CD4-positive, alpha-beta T cell (primary cell): ENCODE measurements at regions not wholly inside any gene's neighbourhood (a gene's known extent, or its start where the extent isn't known, plus 50 kb on each side); places are given as distances from the start of the nearest gene placed in this dataset.

Experiments
- ATAC-seq: fragments of 200-7000 bp; cut with Tn5 transposase; one replicate; pipeline ENCODE4 v1.10.0; 2022; ENCODE audit warnings: mild to moderate bottlenecking; ENCODE audit not compliant: poor library complexity
- CTCF ChIA-PET: fragments of 350-600 bp; sonication (Branson Sonifier 250); formaldehyde crosslinking; loops from one replicate; lab custom pipeline; 2021; ENCODE audit warnings: antibody characterized with exemption, inconsistent platforms; lab: Charles Lee
- POLR2A ChIA-PET: fragments of 350-600 bp; sonication (Branson Sonifier 250); formaldehyde crosslinking; loops from one replicate; lab custom pipeline; 2021; ENCODE audit warnings: antibody characterized with exemption, inconsistent platforms; lab: Charles Lee
- DNase-seq, 14 experiments: peaks; one replicate each; pipeline ENCODE4 v3.0.0-alpha.2; 2013 to 2020; ENCODE audit warnings: mixed read lengths in 2 of 14
- H3K27ac ChIP-seq, 2 donors: one replicate each; pipeline versions ENCODE4 v1.5.1 to v1.7.0; 2013; ENCODE audit warnings: low read length in 2 of 2, low read depth in 1 of 2, mild to moderate bottlenecking in 1 of 2
- H3K27me3 ChIP-seq, 2 experiments: 1 replicate in 1 of 2; 2 replicates in 1 of 2; pipeline versions ENCODE4 v1.6.1 to v1.7.0; 2013; ENCODE audit warnings: low read length in 2 of 2, control low read depth in 1 of 2, mild to moderate bottlenecking in 1 of 2, moderate library complexity in 1 of 2; ENCODE audit not compliant: insufficient read depth in 2 of 2, control insufficient read depth in 1 of 2
- H3K36me3 ChIP-seq: one replicate; pipeline ENCODE4 v1.6.1; 2013; ENCODE audit warnings: low read length, control low read depth; ENCODE audit not compliant: insufficient read depth
- H3K4me1 ChIP-seq: one replicate; pipeline ENCODE4 v1.6.1; 2013; ENCODE audit warnings: low read length, control low read depth; ENCODE audit not compliant: insufficient read depth
- H3K4me3 ChIP-seq: one replicate; pipeline ENCODE4 v1.5.1; 2013; ENCODE audit warnings: mild to moderate bottlenecking, low read length, moderate library complexity
- H3K9me3 ChIP-seq, 2 experiments: 1 replicate in 1 of 2; 2 replicates in 1 of 2; pipeline versions ENCODE4 v1.6.1 to v1.7.0; 2013; ENCODE audit warnings: low read length in 2 of 2, mild to moderate bottlenecking in 2 of 2, control low read depth in 1 of 2, moderate library complexity in 1 of 2; ENCODE audit not compliant: control insufficient read depth in 1 of 2, insufficient read depth in 1 of 2
- H3K27ac Mint-ChIP-seq: one replicate; pipeline ENCODE4 v1.8.0; 2020; ENCODE audit warnings: mixed read lengths
- H3K27me3 Mint-ChIP-seq: one replicate; pipeline ENCODE4 v1.8.0; 2021; ENCODE audit warnings: mixed read lengths
- H3K36me3 Mint-ChIP-seq: one replicate; pipeline ENCODE4 v1.8.0; 2021; ENCODE audit warnings: low read depth, mixed read lengths
- H3K4me1 Mint-ChIP-seq: one replicate; pipeline ENCODE4 v1.8.0; 2021; ENCODE audit warnings: low read depth, mixed read lengths
- H3K4me3 Mint-ChIP-seq: one replicate; pipeline ENCODE4 v1.8.0; 2020; ENCODE audit warnings: mild to moderate bottlenecking, mixed read lengths
- H3K9me3 Mint-ChIP-seq: one replicate; pipeline ENCODE4 v1.8.0; 2020; ENCODE audit warnings: mixed read lengths
- CTCF ChIP-seq: fragments of 200-600 bp; IDR thresholded peaks from one replicate; pipeline ENCODE4 v1.8.0; 2022; ENCODE audit warnings: antibody characterized with exemption, mild to moderate bottlenecking
- intact Hi-C, 2 experiments: fragments of 100-400 bp; cut with DNase I in 1 of 2; cut with micrococcal nuclease in 1 of 2; formaldehyde crosslinking; loops; one replicate each; pipeline versions ENCODE4 v1.15.1 to v1.9.0; 2023 to 2025; cut with DNase I, micrococcal nuclease

- no peaks in the 10 kb centered on the region for H3K4me1 ChIP-seq
- no peaks in the 10 kb centered on the region for H3K9me3 ChIP-seq
- ATAC-seq: no peak
- no peaks in the 10 kb centered on the region for H3K27me3 ChIP-seq
- intact Hi-C loops: no loop called here
- POLR2A ChIA-PET: no interaction called here
- no peak overlapping the region for H3K27ac ChIP-seq
- Mint-ChIP-seq H3K27ac (no peak overlapping the region), H3K4me1 (no peaks in the 10 kb centered on the region), H3K36me3 (no peaks in the 10 kb centered on the region), H3K27me3 (peaks cover 11% of the 10 kb centered on the region), H3K4me3 (no peak overlapping the region), H3K9me3 (peaks cover 5% of the 10 kb centered on the region)
- no peak overlapping the region for H3K4me3 ChIP-seq
- no peaks in the 10 kb centered on the region for H3K36me3 ChIP-seq
- no peak for DNase-seq
- TF ChIP-seq CTCF: no peak
- CTCF ChIA-PET: no interaction called here
Observed at GRCh38 chr4:13928214-13928613, 300.7 kb upstream of the BOD1L1 start.

- Mint-ChIP-seq H3K36me3 (no peaks in the 10 kb centered on the region), H3K4me3 (no peak overlapping the region), H3K9me3 (no peaks in the 10 kb centered on the region), H3K4me1 (no peaks in the 10 kb centered on the region), H3K27ac (no peak overlapping the region), H3K27me3 (peaks cover 11% of the 10 kb centered on the region)
- POLR2A ChIA-PET: no interaction called here
- Histone ChIP-seq H3K4me1 (no peaks in the 10 kb centered on the region), H3K4me3 (no peak overlapping the region), H3K36me3 (no peaks in the 10 kb centered on the region), H3K27me3 (no peaks in the 10 kb centered on the region), H3K27ac (no peak overlapping the region), H3K9me3 (no peaks in the 10 kb centered on the region)
- no peak for TF ChIP-seq CTCF
- intact Hi-C loops: no loop called here
- no peak for DNase-seq
- ATAC-seq: no peak
- CTCF ChIA-PET: no interaction called here
Observed at GRCh38 chr4:13930155-13930554, 302.6 kb upstream of the BOD1L1 start.

- H3K4me3 ChIP-seq: no peak overlapping the region
- no peaks in the 10 kb centered on the region for H3K36me3 Mint-ChIP-seq
- TF ChIP-seq CTCF: no peak
- H3K27ac Mint-ChIP-seq: no peak overlapping the region
- POLR2A ChIA-PET: no interaction called here
- ATAC-seq (no peak), DNase-seq (no peak)
- no peaks in the 10 kb centered on the region for H3K36me3 ChIP-seq
- H3K27me3 Mint-ChIP-seq: peaks cover 11% of the 10 kb centered on the region
- H3K9me3 ChIP-seq: no peaks in the 10 kb centered on the region
- H3K4me3 Mint-ChIP-seq: no peak overlapping the region
- CTCF ChIA-PET: no interaction called here
- no peaks in the 10 kb centered on the region for H3K27me3 ChIP-seq
- no peak overlapping the region for H3K27ac ChIP-seq
- intact Hi-C loops: no loop called here
- no peaks in the 10 kb centered on the region for H3K4me1 Mint-ChIP-seq
- H3K9me3 Mint-ChIP-seq: no peaks in the 10 kb centered on the region
- no peaks in the 10 kb centered on the region for H3K4me1 ChIP-seq
Observed at GRCh38 chr4:13933191-13933590, 305.7 kb upstream of the BOD1L1 start.
